K562 (cell line): ENCODE measurements at regions not wholly inside any gene's neighbourhood (a gene's known extent, or its start where the extent isn't known, plus 50 kb on each side); places are given as distances from the start of the nearest gene placed in this dataset.

ENCODE experiments used
- HNRNPH1 ChIP-seq: fragments of 200-400 bp; formaldehyde crosslinking; optimal IDR thresholded peaks from 2 replicates; pipeline ENCODE3; 2017; ENCODE audit warnings: low read depth, mild to moderate bottlenecking, low read length, moderate library complexity
- LEF1 ChIP-seq: fragments of 450-650 bp; IDR thresholded peaks from 2 replicates; pipeline ENCODE4 v1.6.1; 2016; ENCODE audit warnings: mild to moderate bottlenecking
- MGA ChIP-seq: fragments of 450-650 bp; IDR thresholded peaks from 2 replicates; pipeline ENCODE4 v1.6.1; 2016; ENCODE audit warnings: mild to moderate bottlenecking, moderate library complexity
- MLX ChIP-seq, 2 experiments: fragments of 450-650 bp in 1 of 2; sonication (generic) in 1 of 2; formaldehyde crosslinking; conservative IDR thresholded peaks; 2 replicates each; pipeline versions ENCODE4 v1.4.0 to v1.8.1; 2020 to 2022; ENCODE audit warnings: mild to moderate bottlenecking in 1 of 2, missing genetic modification reagents in 1 of 2
- NFYB ChIP-seq: IDR thresholded peaks from 2 replicates; pipeline ENCODE4 v1.6.1; 2011; ENCODE audit warnings: mild to moderate bottlenecking, moderate library complexity; ENCODE audit not compliant: insufficient read length; ENCODE audit errors: extremely low read depth
- PPARD ChIP-seq: fragments of 250-450 bp; sonication (Bioruptor Pico); IDR thresholded peaks from 2 replicates; pipeline ENCODE4 v1.8.0; 2022; ENCODE audit warnings: inconsistent platforms, mild to moderate bottlenecking, moderate library complexity
- PTBP1 ChIP-seq: fragments of 200-400 bp; formaldehyde crosslinking; IDR thresholded peaks from 2 replicates; pipeline ENCODE4 v1.6.1; 2017; ENCODE audit warnings: low read depth, low read length
- ZNF583 ChIP-seq: fragments of 250-450 bp; sonication (Bioruptor Pico); IDR thresholded peaks from 2 replicates; pipeline ENCODE4 v1.4.0; 2020

- no peak for TF ChIP-seq MGA
- TF ChIP-seq MLX (CRISPR knock-in tag; conservative IDR thresholded peaks at IDR 0.05) = no peak
- TF ChIP-seq PTBP1 = no peak
- TF ChIP-seq ZNF583 (CRISPR knock-in tag) = no peak
- TF ChIP-seq PPARD (CRISPR knock-in tag) = no peak
- TF ChIP-seq HNRNPH1 = no peak
- no peak for TF ChIP-seq LEF1
- TF ChIP-seq NFYB = no peak
- TF ChIP-seq, all 486 proteins: peak for 0
Measured at GRCh38 chr7:37514497-37514896, 65.8 kb upstream of the ELMO1 start (continued).
